ENCODE measurements at regions not wholly inside any gene's neighbourhood (a gene's known extent, or its start where the extent isn't known, plus 50 kb on each side); places are given as distances from the start of the nearest gene placed in this dataset.

DNA sequence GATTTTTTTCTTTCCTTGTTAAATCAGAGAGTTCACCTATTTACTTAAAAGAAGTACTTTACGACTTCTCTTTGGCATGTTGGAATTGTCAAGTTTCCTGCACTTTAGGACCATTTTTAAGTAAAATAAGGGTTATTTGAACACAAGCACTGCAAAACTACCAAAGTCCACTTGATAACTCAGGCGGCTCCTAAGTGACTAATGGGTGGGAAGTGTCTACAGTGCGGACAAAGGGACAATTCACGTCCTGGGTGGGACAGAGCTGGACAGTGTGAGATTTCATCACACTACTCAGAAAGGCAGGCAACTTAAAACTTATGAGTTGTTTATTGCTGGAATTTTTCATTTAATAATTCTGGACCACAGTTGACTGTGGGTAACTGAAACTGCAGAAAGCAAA lies 590.2 kb upstream of the UBE2E2 start:
- DNase-seq: no peak
- POLR2A ChIA-PET (ENCODE audit: unreplicated experiment): no interaction called here
- Histone ChIP-seq H3K27me3 (ENCODE audit: low read length) (no peaks in the 10 kb centered on the region), H3K9me2 (replicated peaks; ENCODE audit: low read length) (no peaks in the 10 kb centered on the region), H3K27ac (ENCODE audit: low read length) (no peak overlapping the region), H3F3A (ENCODE audit: low read length, unreplicated experiment) (no peaks in the 10 kb centered on the region), H3K9ac (ENCODE audit: low read length) (no peak overlapping the region), H3K36me3 (ENCODE audit: low read depth, low read length) (no peaks in the 10 kb centered on the region), H3K4me1 (ENCODE audit: insufficient read depth, low read length) (peaks cover 17% of the 10 kb centered on the region), H4K20me1 (ENCODE audit: low read length) (no peaks in the 10 kb centered on the region), H3K4me2 (ENCODE audit: low read length) (no peak overlapping the region), H2AFZ (ENCODE audit: low read length) (no peak overlapping the region), H3K9me3 (ENCODE audit: low read length) (no peaks in the 10 kb centered on the region), H3K79me2 (ENCODE audit: low read length) (no peaks in the 10 kb centered on the region), H3K4me3 (ENCODE audit: low read length) (no peak overlapping the region)
- BruUV-seq (replicated peaks): no TSS peak
- CTCF ChIA-PET: no interaction called here
- intact Hi-C loops (cut with micrococcal nuclease): no loop called here
- TF ChIP-seq, protein P1, sequence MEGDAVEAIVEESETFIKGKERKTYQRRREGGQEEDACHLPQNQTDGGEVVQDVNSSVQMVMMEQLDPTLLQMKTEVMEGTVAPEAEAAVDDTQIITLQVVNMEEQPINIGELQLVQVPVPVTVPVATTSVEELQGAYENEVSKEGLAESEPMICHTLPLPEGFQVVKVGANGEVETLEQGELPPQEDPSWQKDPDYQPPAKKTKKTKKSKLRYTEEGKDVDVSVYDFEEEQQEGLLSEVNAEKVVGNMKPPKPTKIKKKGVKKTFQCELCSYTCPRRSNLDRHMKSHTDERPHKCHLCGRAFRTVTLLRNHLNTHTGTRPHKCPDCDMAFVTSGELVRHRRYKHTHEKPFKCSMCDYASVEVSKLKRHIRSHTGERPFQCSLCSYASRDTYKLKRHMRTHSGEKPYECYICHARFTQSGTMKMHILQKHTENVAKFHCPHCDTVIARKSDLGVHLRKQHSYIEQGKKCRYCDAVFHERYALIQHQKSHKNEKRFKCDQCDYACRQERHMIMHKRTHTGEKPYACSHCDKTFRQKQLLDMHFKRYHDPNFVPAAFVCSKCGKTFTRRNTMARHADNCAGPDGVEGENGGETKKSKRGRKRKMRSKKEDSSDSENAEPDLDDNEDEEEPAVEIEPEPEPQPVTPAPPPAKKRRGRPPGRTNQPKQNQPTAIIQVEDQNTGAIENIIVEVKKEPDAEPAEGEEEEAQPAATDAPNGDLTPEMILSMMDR (conservative IDR thresholded peaks at IDR 0.05; ENCODE audit: low read depth, low read length): no peak
- TF ChIP-seq EZH2 (IDR thresholded peaks at IDR 0.05; ENCODE audit: low read length, unreplicated experiment) (no peak), EZH2phosphoT487 (IDR thresholded peaks at IDR 0.05; ENCODE audit: borderline replicate concordance, low read length) (no peak)
- ATAC-seq: no peak

DNA sequence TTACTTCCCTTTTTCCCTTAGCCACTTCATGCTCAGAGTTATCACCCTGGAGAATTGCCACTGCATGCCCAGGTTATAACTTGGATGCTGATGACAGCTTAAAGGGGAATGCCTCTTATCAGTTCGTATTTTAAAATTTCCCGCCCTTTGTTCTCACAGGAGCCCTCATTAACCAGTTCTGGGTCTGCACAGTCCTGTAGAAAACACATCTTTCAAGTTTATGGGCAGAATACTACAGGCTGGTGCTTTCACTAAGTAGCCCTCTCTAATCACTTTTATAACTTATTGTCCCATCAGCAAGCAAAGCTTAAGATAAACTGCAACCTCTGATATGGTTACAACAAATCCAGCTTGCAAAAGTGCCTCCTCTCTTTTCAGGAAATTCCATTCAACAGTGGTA lies 587.3 kb upstream of the UBE2E2 start:
- Histone ChIP-seq H3K36me3 (ENCODE audit: low read depth, low read length) (no peaks in the 10 kb centered on the region), H2AFZ (ENCODE audit: low read length) (no peak overlapping the region), H3K9me2 (replicated peaks; ENCODE audit: low read length) (no peaks in the 10 kb centered on the region), H3K9me3 (ENCODE audit: low read length) (no peaks in the 10 kb centered on the region), H3K27ac (ENCODE audit: low read length) (no peak overlapping the region), H3F3A (ENCODE audit: low read length, unreplicated experiment) (no peaks in the 10 kb centered on the region), H3K9ac (ENCODE audit: low read length) (no peak overlapping the region), H3K4me3 (ENCODE audit: low read length) (no peak overlapping the region), H4K20me1 (ENCODE audit: low read length) (no peaks in the 10 kb centered on the region), H3K4me1 (ENCODE audit: insufficient read depth, low read length) (peaks cover 4% of the 10 kb centered on the region; the same call in 1 of the 2 replicates), H3K27me3 (ENCODE audit: low read length) (no peaks in the 10 kb centered on the region), H3K4me2 (ENCODE audit: low read length) (no peak overlapping the region), H3K79me2 (ENCODE audit: low read length) (no peaks in the 10 kb centered on the region)
- POLR2A ChIA-PET (ENCODE audit: unreplicated experiment): interaction anchor here (0.6 kb wide), 1 partner anchor 102 kb away, joined by 3 read pairs; no protein-coding TSS in a partner anchor
- DNase-seq (no peak), ATAC-seq (no peak)
- intact Hi-C loops (cut with micrococcal nuclease): no loop called here
- no TSS peak for BruUV-seq (replicated peaks)
- CTCF ChIA-PET: no interaction called here
- TF ChIP-seq, protein P1 (conservative IDR thresholded peaks at IDR 0.05; ENCODE audit: low read depth, low read length): no peak
- TF ChIP-seq EZH2phosphoT487 (IDR thresholded peaks at IDR 0.05; ENCODE audit: borderline replicate concordance, low read length) (no peak), EZH2 (IDR thresholded peaks at IDR 0.05; ENCODE audit: low read length, unreplicated experiment) (no peak)

DNA sequence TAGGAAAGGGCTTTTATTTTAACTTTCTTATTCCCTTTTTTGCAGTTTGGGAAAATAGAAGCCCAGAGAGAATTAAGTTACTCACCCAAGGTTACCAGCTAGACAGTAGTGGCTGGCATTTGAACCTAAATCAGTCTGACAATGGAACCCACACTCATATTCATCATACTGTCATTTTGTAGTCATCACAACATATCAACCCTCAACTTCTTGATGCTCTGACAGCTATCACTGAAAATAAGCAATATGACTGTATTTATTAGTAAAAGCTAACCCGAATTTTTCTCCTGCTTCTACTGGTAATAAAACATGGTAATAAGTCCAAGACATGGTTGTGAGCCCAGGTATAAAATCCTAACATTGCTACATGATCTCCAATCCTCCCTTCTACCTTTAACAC lies 585.8 kb upstream of the UBE2E2 start:
- TF ChIP-seq, protein P1 (conservative IDR thresholded peaks at IDR 0.05; ENCODE audit: low read depth, low read length): no peak
- TF ChIP-seq EZH2phosphoT487 (IDR thresholded peaks at IDR 0.05; ENCODE audit: borderline replicate concordance, low read length): no peak
- no peak for TF ChIP-seq EZH2 (IDR thresholded peaks at IDR 0.05; ENCODE audit: low read length, unreplicated experiment)
- DNase-seq: no peak
- Histone ChIP-seq H3F3A (ENCODE audit: low read length, unreplicated experiment) (no peaks in the 10 kb centered on the region), H2AFZ (ENCODE audit: low read length) (no peak overlapping the region), H3K4me2 (ENCODE audit: low read length) (no peak overlapping the region), H3K27ac (ENCODE audit: low read length) (no peak overlapping the region), H3K9ac (ENCODE audit: low read length) (no peak overlapping the region), H4K20me1 (ENCODE audit: low read length) (no peaks in the 10 kb centered on the region), H3K27me3 (ENCODE audit: low read length) (no peaks in the 10 kb centered on the region), H3K36me3 (ENCODE audit: low read depth, low read length) (no peaks in the 10 kb centered on the region), H3K79me2 (ENCODE audit: low read length) (no peaks in the 10 kb centered on the region), H3K4me1 (ENCODE audit: insufficient read depth, low read length) (peaks cover 4% of the 10 kb centered on the region; the same call in 1 of the 2 replicates), H3K9me2 (replicated peaks; ENCODE audit: low read length) (no peaks in the 10 kb centered on the region), H3K4me3 (ENCODE audit: low read length) (no peak overlapping the region), H3K9me3 (ENCODE audit: low read length) (no peaks in the 10 kb centered on the region)
- intact Hi-C loops (cut with micrococcal nuclease): no loop called here
- BruUV-seq (replicated peaks): no TSS peak
- ChIA-PET POLR2A (ENCODE audit: unreplicated experiment) (no interaction called here), CTCF (no interaction called here)
- peak; percentile 8 for ATAC-seq
